Osteoblast (primary cell): ENCODE measurements at regions not wholly inside any gene's neighbourhood (a gene's known extent, or its start where the extent isn't known, plus 50 kb on each side); places are given as distances from the start of the nearest gene placed in this dataset.

Source experiments
- DNase-seq: peaks from one replicate; pipeline ENCODE4 v3.0.0; 2011; ENCODE audit warnings: low spot score, mixed read lengths; ENCODE audit not compliant: insufficient read length; ENCODE audit errors: missing footprints
- H2AFZ ChIP-seq: 2 replicates; pipeline ENCODE4 v1.6.0; 2011; ENCODE audit warnings: mild to moderate bottlenecking, low read length
- H3K27ac ChIP-seq: 2 replicates; pipeline ENCODE4 v1.5.1; 2011; ENCODE audit warnings: mild to moderate bottlenecking, low read depth, low read length, moderate library complexity
- H3K27me3 ChIP-seq: 2 replicates; pipeline ENCODE4 v1.6.0; 2012; ENCODE audit warnings: mild to moderate bottlenecking, control low read depth, inconsistent platforms, low read length, moderate library complexity; ENCODE audit not compliant: insufficient read depth
- H3K36me3 ChIP-seq: 2 replicates; pipeline ENCODE4 v1.5.1; 2011; ENCODE audit warnings: mild to moderate bottlenecking, low read length, control low read depth, moderate library complexity; ENCODE audit not compliant: insufficient read depth
- H3K4me1 ChIP-seq: 2 replicates; pipeline ENCODE4 v1.5.1; 2011; ENCODE audit warnings: mild to moderate bottlenecking, low read length, control low read depth, moderate library complexity; ENCODE audit not compliant: insufficient read depth
- H3K4me2 ChIP-seq: 2 replicates; pipeline ENCODE4 v1.6.0; 2011; ENCODE audit warnings: mild to moderate bottlenecking, low read length; ENCODE audit not compliant: insufficient read depth
- H3K4me3 ChIP-seq: fragments of 200-600 bp; sonication (generic); 3 replicates; pipeline ENCODE4 v1.5.1; 2012; ENCODE audit warnings: mild to moderate bottlenecking, low read length, inconsistent platforms; ENCODE audit not compliant: insufficient read depth
- H3K79me2 ChIP-seq: 2 replicates; pipeline ENCODE4 v1.6.0; 2012; ENCODE audit warnings: mild to moderate bottlenecking, low read length, control low read depth, inconsistent platforms; ENCODE audit not compliant: insufficient read depth
- H3K9me3 ChIP-seq: 2 replicates; pipeline ENCODE4 v1.5.1; 2011; ENCODE audit warnings: low read depth, low read length, control low read depth
- H4K20me1 ChIP-seq: 2 replicates; pipeline ENCODE4 v1.6.0; 2012; ENCODE audit warnings: mild to moderate bottlenecking, low read length, control low read depth; ENCODE audit not compliant: insufficient read depth
- CTCF ChIP-seq: IDR thresholded peaks from 2 replicates; pipeline ENCODE4 v1.5.1; 2011; ENCODE audit warnings: mild to moderate bottlenecking, low read depth, low read length, moderate library complexity; ENCODE audit errors: extremely low read depth

- Histone ChIP-seq H3K27ac (no peak overlapping the region), H3K4me3 (no peak overlapping the region), H3K27me3 (no peaks in the 10 kb centered on the region), H3K36me3 (no peaks in the 10 kb centered on the region), H3K9me3 (peaks cover under 1% of the 10 kb centered on the region), H3K79me2 (no peaks in the 10 kb centered on the region), H3K4me1 (no peaks in the 10 kb centered on the region), H3K4me2 (no peak overlapping the region), H4K20me1 (no peaks in the 10 kb centered on the region), H2AFZ (no peak overlapping the region)
- DNase-seq, result no peak
- no peak for TF ChIP-seq CTCF
These were observed 1337.4 kb downstream of the FSCB start for GRCh38 chr14:43169722-43170121.

GRCh38 chr14:43168371-43168925 is 1338.6 kb downstream of the FSCB start:
- Histone ChIP-seq H3K4me3 (no peak overlapping the region), H4K20me1 (no peaks in the 10 kb centered on the region), H3K4me2 (no peak overlapping the region), H3K36me3 (no peaks in the 10 kb centered on the region), H3K9me3 (no peaks in the 10 kb centered on the region), H3K27ac (no peak overlapping the region), H3K27me3 (no peaks in the 10 kb centered on the region), H2AFZ (no peak overlapping the region), H3K79me2 (no peaks in the 10 kb centered on the region), H3K4me1 (no peaks in the 10 kb centered on the region)
- no peak for DNase-seq
- no peak for TF ChIP-seq CTCF

GRCh38 chr14:43166163-43166562 is 1340.9 kb downstream of the FSCB start:
- Histone ChIP-seq H3K4me2 (no peak overlapping the region), H3K27me3 (no peaks in the 10 kb centered on the region), H4K20me1 (no peaks in the 10 kb centered on the region), H3K79me2 (no peaks in the 10 kb centered on the region), H3K9me3 (no peaks in the 10 kb centered on the region), H3K36me3 (no peaks in the 10 kb centered on the region), H3K4me3 (no peak overlapping the region), H3K4me1 (no peaks in the 10 kb centered on the region), H2AFZ (no peak overlapping the region), H3K27ac (no peak overlapping the region)
- no peak for DNase-seq
- TF ChIP-seq CTCF, result no peak

- no peaks in the 10 kb centered on the region for H3K79me2 ChIP-seq
- H2AFZ ChIP-seq, result no peak overlapping the region
- DNase-seq, result no peak
- no peak overlapping the region for H3K4me2 ChIP-seq
- H3K4me1 ChIP-seq, result no peaks in the 10 kb centered on the region
- H3K4me3 ChIP-seq, result no peak overlapping the region
- TF ChIP-seq CTCF, result no peak
- no peaks in the 10 kb centered on the region for H3K36me3 ChIP-seq
- no peaks in the 10 kb centered on the region for H3K9me3 ChIP-seq
- H3K27me3 ChIP-seq, result no peaks in the 10 kb centered on the region
- H4K20me1 ChIP-seq, result no peaks in the 10 kb centered on the region
- no peak overlapping the region for H3K27ac ChIP-seq
These were observed 1341.4 kb downstream of the FSCB start for GRCh38 chr14:43165651-43166050.
